ENCODE measurements at regions not wholly inside any gene's neighbourhood (a gene's known extent, or its start where the extent isn't known, plus 50 kb on each side); places are given as distances from the start of the nearest gene placed in this dataset.
A peak's percentile ranks its signal among the peaks of the same experiment; 100 is the strongest.

DNA sequence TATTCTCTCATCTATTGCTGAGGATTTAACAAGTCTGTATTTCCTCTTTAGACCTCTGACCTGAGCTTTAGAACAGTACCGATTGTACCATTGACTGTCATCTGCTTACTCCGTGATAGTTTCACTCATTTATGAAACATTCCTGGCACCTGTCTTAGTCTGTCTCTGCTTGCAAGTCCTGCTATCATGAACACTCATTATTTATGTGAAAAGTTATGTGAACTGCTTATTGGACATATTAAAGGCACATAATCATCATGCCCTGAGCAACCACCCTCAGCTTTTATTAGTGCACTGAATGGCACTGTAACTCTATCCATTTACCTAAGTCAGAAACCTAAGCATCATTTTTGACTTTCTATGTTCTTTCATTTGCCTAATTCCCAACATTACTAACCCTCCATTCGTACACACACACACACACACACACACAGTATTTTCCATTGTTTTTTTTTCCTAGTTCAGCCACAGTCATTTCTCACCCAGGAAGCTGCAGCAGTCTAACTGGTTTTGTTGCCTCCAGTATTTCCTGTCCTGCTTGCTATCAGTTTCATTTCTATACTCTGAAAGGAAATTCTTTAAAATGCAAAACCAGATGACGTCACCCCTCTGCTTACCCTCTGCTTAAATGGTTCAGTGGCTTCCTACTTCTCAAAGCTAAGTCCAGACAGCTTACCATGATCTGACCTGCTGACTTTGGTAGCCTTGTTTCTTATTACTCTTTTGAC lies 146.1 kb downstream of the HAUS1 start:
- H3K9me3 ChIP-seq (ENCODE audit: insufficient read depth, low read length) = no peaks in the 10 kb centered on the region
- H3K4me2 ChIP-seq (ENCODE audit: low read length) = peak overlapping the region; percentile 77
- peak overlapping the region; percentile 66 for H3K4me3 ChIP-seq (ENCODE audit: low read length)
- peak overlapping the region; percentile 85 for H3K27ac ChIP-seq (ENCODE audit: low read length)
- TF ChIP-seq, protein P1, sequence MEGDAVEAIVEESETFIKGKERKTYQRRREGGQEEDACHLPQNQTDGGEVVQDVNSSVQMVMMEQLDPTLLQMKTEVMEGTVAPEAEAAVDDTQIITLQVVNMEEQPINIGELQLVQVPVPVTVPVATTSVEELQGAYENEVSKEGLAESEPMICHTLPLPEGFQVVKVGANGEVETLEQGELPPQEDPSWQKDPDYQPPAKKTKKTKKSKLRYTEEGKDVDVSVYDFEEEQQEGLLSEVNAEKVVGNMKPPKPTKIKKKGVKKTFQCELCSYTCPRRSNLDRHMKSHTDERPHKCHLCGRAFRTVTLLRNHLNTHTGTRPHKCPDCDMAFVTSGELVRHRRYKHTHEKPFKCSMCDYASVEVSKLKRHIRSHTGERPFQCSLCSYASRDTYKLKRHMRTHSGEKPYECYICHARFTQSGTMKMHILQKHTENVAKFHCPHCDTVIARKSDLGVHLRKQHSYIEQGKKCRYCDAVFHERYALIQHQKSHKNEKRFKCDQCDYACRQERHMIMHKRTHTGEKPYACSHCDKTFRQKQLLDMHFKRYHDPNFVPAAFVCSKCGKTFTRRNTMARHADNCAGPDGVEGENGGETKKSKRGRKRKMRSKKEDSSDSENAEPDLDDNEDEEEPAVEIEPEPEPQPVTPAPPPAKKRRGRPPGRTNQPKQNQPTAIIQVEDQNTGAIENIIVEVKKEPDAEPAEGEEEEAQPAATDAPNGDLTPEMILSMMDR (IDR thresholded peaks at IDR 0.05; ENCODE audit: low read depth, low read length) = no peak
- no peak for TF ChIP-seq EZH2phosphoT487 (IDR thresholded peaks at IDR 0.05; ENCODE audit: low read depth)
- peaks cover 45% of the 10 kb centered on the region for H3K36me3 ChIP-seq (replicated peaks; ENCODE audit: low read depth, low read length)
- peaks cover 40% of the 10 kb centered on the region for H3K4me1 ChIP-seq (ENCODE audit: low read length)
- peaks cover 59% of the 10 kb centered on the region for H4K20me1 ChIP-seq (ENCODE audit: insufficient read depth, low read length)
- H3K79me2 ChIP-seq (ENCODE audit: low read length) = peaks cover 88% of the 10 kb centered on the region
- H3K9ac ChIP-seq (ENCODE audit: low read length) = peak overlapping the region; percentile 39
- no peak overlapping the region for H2AFZ ChIP-seq (ENCODE audit: low read depth, low read length)
- no peaks in the 10 kb centered on the region for H3K27me3 ChIP-seq (ENCODE audit: low read depth, low read length)

DNA sequence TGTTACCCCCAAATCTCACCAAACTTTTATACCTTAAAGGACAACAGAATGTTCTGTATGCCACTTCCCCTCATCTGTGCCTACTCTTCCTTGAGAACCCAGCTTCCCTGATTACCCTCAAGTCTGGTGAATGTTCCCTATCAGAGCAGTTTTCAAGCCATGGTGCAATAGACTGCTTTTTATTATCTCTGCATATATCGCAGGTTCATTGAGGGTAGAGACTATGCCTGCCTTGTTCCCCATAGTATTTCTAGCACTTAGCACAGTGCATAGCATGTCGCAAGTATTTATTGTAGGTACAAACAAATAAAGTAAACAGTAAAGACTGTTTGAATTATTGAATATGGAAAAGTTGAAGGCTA lies 146.6 kb downstream of the HAUS1 start:
- no peaks in the 10 kb centered on the region for H3K27me3 ChIP-seq (ENCODE audit: low read depth, low read length)
- peaks cover 61% of the 10 kb centered on the region for H4K20me1 ChIP-seq (ENCODE audit: insufficient read depth, low read length)
- peak overlapping the region; percentile 33 for H3K4me3 ChIP-seq (ENCODE audit: low read length)
- TF ChIP-seq, protein P1 (IDR thresholded peaks at IDR 0.05; ENCODE audit: low read depth, low read length) = no peak
- TF ChIP-seq EZH2phosphoT487 (IDR thresholded peaks at IDR 0.05; ENCODE audit: low read depth) = no peak
- peaks cover 40% of the 10 kb centered on the region for H3K4me1 ChIP-seq (ENCODE audit: low read length)
- H2AFZ ChIP-seq (ENCODE audit: low read depth, low read length) = no peak overlapping the region
- peaks cover 87% of the 10 kb centered on the region for H3K79me2 ChIP-seq (ENCODE audit: low read length)
- peak overlapping the region; percentile 77 for H3K4me2 ChIP-seq (ENCODE audit: low read length)
- H3K36me3 ChIP-seq (replicated peaks; ENCODE audit: low read depth, low read length) = peaks cover 46% of the 10 kb centered on the region
- H3K9ac ChIP-seq (ENCODE audit: low read length) = peak overlapping the region; percentile 30
- peak overlapping the region; percentile 85 for H3K27ac ChIP-seq (ENCODE audit: low read length)
- no peaks in the 10 kb centered on the region for H3K9me3 ChIP-seq (ENCODE audit: insufficient read depth, low read length)

DNA sequence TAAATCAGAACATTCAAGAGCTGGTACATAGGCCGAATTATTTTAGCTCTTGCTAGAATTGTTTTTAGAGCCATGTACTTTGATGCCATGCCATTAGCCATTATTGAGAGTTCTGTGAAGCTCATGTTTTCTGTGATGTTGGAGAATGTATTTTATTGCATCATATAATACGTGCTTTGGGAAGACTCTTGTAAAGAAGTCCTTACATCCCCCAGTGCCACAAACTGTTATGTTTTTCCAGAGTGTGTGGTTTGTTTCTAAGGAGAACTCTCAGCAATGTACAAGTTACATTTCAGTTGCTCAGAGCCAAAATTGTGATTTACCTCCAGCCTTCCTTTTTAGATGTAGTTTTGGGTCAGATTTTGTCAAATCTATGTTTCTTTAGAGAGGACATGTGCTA lies 148.6 kb downstream of the HAUS1 start:
- H3K4me2 ChIP-seq (ENCODE audit: low read length) = no peak overlapping the region
- H3K79me2 ChIP-seq (ENCODE audit: low read length) = peaks cover 86% of the 10 kb centered on the region
- peaks cover 36% of the 10 kb centered on the region for H3K4me1 ChIP-seq (ENCODE audit: low read length)
- H2AFZ ChIP-seq (ENCODE audit: low read depth, low read length) = no peak overlapping the region
- H3K36me3 ChIP-seq (replicated peaks; ENCODE audit: low read depth, low read length) = peaks cover 49% of the 10 kb centered on the region
- H3K27me3 ChIP-seq (ENCODE audit: low read depth, low read length) = no peaks in the 10 kb centered on the region
- H3K9ac ChIP-seq (ENCODE audit: low read length) = no peak overlapping the region
- no peak for TF ChIP-seq EZH2phosphoT487 (IDR thresholded peaks at IDR 0.05; ENCODE audit: low read depth)
- TF ChIP-seq, protein P1 (IDR thresholded peaks at IDR 0.05; ENCODE audit: low read depth, low read length) = no peak
- H4K20me1 ChIP-seq (ENCODE audit: insufficient read depth, low read length) = peaks cover 64% of the 10 kb centered on the region
- H3K4me3 ChIP-seq (ENCODE audit: low read length) = no peak overlapping the region
- H3K9me3 ChIP-seq (ENCODE audit: insufficient read depth, low read length) = no peaks in the 10 kb centered on the region
- H3K27ac ChIP-seq (ENCODE audit: low read length) = no peak overlapping the region

DNA sequence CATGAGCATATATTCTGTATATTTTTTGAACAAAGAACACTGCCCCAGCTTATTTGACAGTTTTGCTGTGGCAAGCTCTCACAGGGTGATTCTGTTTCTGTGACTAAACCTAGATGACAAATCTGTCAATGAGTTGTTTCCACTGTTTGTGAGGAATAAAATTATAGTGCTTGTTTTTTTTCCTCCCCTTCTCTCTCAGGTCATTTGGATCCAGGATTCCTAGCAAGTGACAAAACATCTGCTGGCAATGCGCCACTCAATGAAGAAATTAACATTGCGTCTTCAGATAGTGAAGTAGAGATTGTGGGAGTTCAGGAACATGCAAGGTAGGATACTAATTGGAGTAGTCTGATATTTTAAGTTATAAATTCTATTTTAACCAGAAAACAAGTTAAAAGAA lies 149.3 kb downstream of the HAUS1 start:
- Histone ChIP-seq H3K9me3 (ENCODE audit: insufficient read depth, low read length) (no peaks in the 10 kb centered on the region), H3K4me2 (ENCODE audit: low read length) (no peak overlapping the region), H2AFZ (ENCODE audit: low read depth, low read length) (no peak overlapping the region), H3K4me3 (ENCODE audit: low read length) (no peak overlapping the region), H3K79me2 (ENCODE audit: low read length) (peaks cover 86% of the 10 kb centered on the region), H3K27ac (ENCODE audit: low read length) (no peak overlapping the region), H3K9ac (ENCODE audit: low read length) (no peak overlapping the region), H3K4me1 (ENCODE audit: low read length) (peaks cover 28% of the 10 kb centered on the region), H4K20me1 (ENCODE audit: insufficient read depth, low read length) (peaks cover 63% of the 10 kb centered on the region), H3K27me3 (ENCODE audit: low read depth, low read length) (no peaks in the 10 kb centered on the region), H3K36me3 (replicated peaks; ENCODE audit: low read depth, low read length) (peaks cover 43% of the 10 kb centered on the region)
- TF ChIP-seq, protein P1 (IDR thresholded peaks at IDR 0.05; ENCODE audit: low read depth, low read length) = no peak
- no peak for TF ChIP-seq EZH2phosphoT487 (IDR thresholded peaks at IDR 0.05; ENCODE audit: low read depth)

Measured in OCI-LY3 (cell line).